ENCODE measurements at regions not wholly inside any gene's neighbourhood (a gene's known extent, or its start where the extent isn't known, plus 50 kb on each side); places are given as distances from the start of the nearest gene placed in this dataset.

DNA sequence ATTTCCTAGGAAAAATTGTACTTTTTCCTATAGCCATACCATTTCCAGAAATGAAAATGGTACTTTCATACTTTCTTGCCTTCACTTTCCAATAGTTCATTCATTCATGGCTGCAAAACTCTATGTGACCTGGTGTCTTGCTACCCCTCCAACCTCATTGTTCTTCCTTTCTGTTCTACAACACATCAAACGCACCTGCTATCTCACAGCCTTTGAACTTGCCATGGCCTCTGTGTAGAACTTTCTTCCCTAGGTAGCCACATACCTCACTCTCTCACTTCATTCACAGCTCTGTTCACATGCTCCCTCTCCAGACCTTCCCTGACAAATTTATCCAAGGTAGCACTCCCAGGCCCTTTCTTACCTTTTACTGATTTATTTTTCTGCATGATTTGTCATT is 149.2 kb downstream of the DUSP6 start:
- no peak for TF ChIP-seq CTCF (conservative IDR thresholded peaks at IDR 0.05; ENCODE audit: low read depth, low read length)
- TF ChIP-seq EZH2 (IDR thresholded peaks at IDR 0.05; ENCODE audit: low read length, unreplicated experiment) = no peak
